Breast epithelium (tissue), 4 donors: ENCODE measurements at regions not wholly inside any gene's neighbourhood (a gene's known extent, or its start where the extent isn't known, plus 50 kb on each side); places are given as distances from the start of the nearest gene placed in this dataset.
"Not testable (repeated sequence)": the region's sequence is repeated elsewhere in the genome, so short reads cannot be mapped to it uniquely, and the experiment has no call there.

Experiments
- DNase-seq, 2 donors: peaks; one replicate each; pipeline ENCODE4 v3.0.0-alpha.2; 2019; ENCODE audit warnings: low spot score in 2 of 2
- H3K27ac ChIP-seq, 2 donors: fragments of 200-600 bp; sonication (generic) in 1 of 2; one replicate each; pipeline ENCODE4 v1.5.1; 2016 to 2019; ENCODE audit warnings: mild to moderate bottlenecking in 1 of 2
- H3K27me3 ChIP-seq, 2 donors: fragments of 200-600 bp; sonication (generic) in 1 of 2; one replicate each; pipeline versions ENCODE4 v1.5.1 to v1.6.0; 2017 to 2019; ENCODE audit warnings: control low read depth in 1 of 2, mild to moderate bottlenecking in 1 of 2
- H3K36me3 ChIP-seq: fragments of 200-600 bp; one replicate; pipeline ENCODE4 v1.5.1; 2019
- H3K4me1 ChIP-seq, 2 donors: fragments of 200-600 bp; sonication (generic); one replicate each; pipeline ENCODE4 v1.5.1; 2016 to 2019; ENCODE audit warnings: control low read depth in 1 of 2
- H3K4me3 ChIP-seq, 3 donors: fragments of 200-600 bp; sonication (generic); 1 replicate in 2 of 3; 2 replicates in 1 of 3; pipeline ENCODE4 v1.5.1; 2016 to 2019; ENCODE audit warnings: mild to moderate bottlenecking in 3 of 3, moderate library complexity in 2 of 3
- H3K9me3 ChIP-seq, 2 donors: fragments of 200-600 bp; sonication (generic) in 1 of 2; one replicate each; pipeline ENCODE4 v1.5.1; 2016 to 2019; ENCODE audit warnings: control low read depth in 1 of 2
- CTCF ChIP-seq, 3 donors: fragments of 450-650 bp; IDR thresholded peaks; one replicate each; pipeline ENCODE4 v1.5.1; 2016 to 2017; ENCODE audit warnings: antibody characterized with exemption in 3 of 3, mild to moderate bottlenecking in 3 of 3, moderate library complexity in 3 of 3
- POLR2A ChIP-seq: fragments of 450-650 bp; IDR thresholded peaks from one replicate; pipeline ENCODE4 v1.6.1; 2016; ENCODE audit warnings: antibody characterized with exemption, mild to moderate bottlenecking, moderate library complexity
- POLR2AphosphoS5 ChIP-seq, 3 donors: sonication (generic); formaldehyde crosslinking; IDR thresholded peaks; one replicate each; pipeline ENCODE4 v1.6.1; 2017; ENCODE audit warnings: antibody characterized with exemption in 3 of 3
- intact Hi-C: fragments of 100-400 bp; cut with DNase I; formaldehyde crosslinking; loops from one replicate; pipeline ENCODE4 v1.15.1; 2023; ENCODE audit warnings: low total_unique reads

- Histone ChIP-seq H3K4me1 (no peaks in the 10 kb centered on the region), H3K36me3 (no peaks in the 10 kb centered on the region), H3K27ac (no peak overlapping the region), H3K27me3 (peaks cover 0 to 8% of the 10 kb centered on the region in 2 donors), H3K9me3 (no peaks in the 10 kb centered on the region), H3K4me3 (no peak overlapping the region)
- DNase-seq: no peak
- TF ChIP-seq CTCF (IDR thresholded peaks at IDR 0.05) (no peak), POLR2AphosphoS5 (IDR thresholded peaks at IDR 0.05) (no peak), POLR2A (no peak)
- intact Hi-C loops: no loop called here
Observed at GRCh38 chr12:112611908-112612307, 179.6 kb upstream of the RPH3A start.

- no peak overlapping the region for H3K27ac ChIP-seq
- H3K27me3 ChIP-seq: peaks cover 0 to 16% of the 10 kb centered on the region in 2 donors
- H3K4me1 ChIP-seq: no peaks in the 10 kb centered on the region
- DNase-seq: no peak
- intact Hi-C loops: loop anchor here (5.0 kb wide), 1 partner anchor 753 kb away; no protein-coding TSS in a partner anchor
- H3K4me3 ChIP-seq: no peak overlapping the region
- no peaks in the 10 kb centered on the region for H3K36me3 ChIP-seq
- no peak for TF ChIP-seq CTCF (IDR thresholded peaks at IDR 0.05)
- no peak for TF ChIP-seq POLR2A
- no peak for TF ChIP-seq POLR2AphosphoS5 (IDR thresholded peaks at IDR 0.05)
- H3K9me3 ChIP-seq: no peaks in the 10 kb centered on the region
Observed at GRCh38 chr12:112615196-112615595, 176.4 kb upstream of the RPH3A start.

- no peaks in the 10 kb centered on the region for H3K9me3 ChIP-seq
- TF ChIP-seq CTCF (IDR thresholded peaks at IDR 0.05) (no peak), POLR2AphosphoS5 (IDR thresholded peaks at IDR 0.05) (no peak), POLR2A (no peak)
- DNase-seq: no peak
Observed at GRCh38 chr12:112616469-112617152, 174.9 kb upstream of the RPH3A start.

GRCh38 chr12:112617153-112617505, 174.4 kb upstream of the RPH3A start:
- H3K36me3 ChIP-seq: no peaks in the 10 kb centered on the region
- intact Hi-C loops: loop anchor here (5.0 kb wide), 1 partner anchor 755 kb away; no protein-coding TSS in a partner anchor
- TF ChIP-seq CTCF (IDR thresholded peaks at IDR 0.05) (no peak), POLR2AphosphoS5 (IDR thresholded peaks at IDR 0.05) (no peak), POLR2A (no peak)
- peaks cover 0 to 16% of the 10 kb centered on the region in 2 donors for H3K27me3 ChIP-seq
- no peak for DNase-seq
- no peaks in the 10 kb centered on the region for H3K4me1 ChIP-seq
- no peaks in the 10 kb centered on the region for H3K9me3 ChIP-seq
- no peak overlapping the region for H3K27ac ChIP-seq
- H3K4me3 ChIP-seq: no peak overlapping the region

More at GRCh38 chr12:112616469-112617152, 174.9 kb upstream of the RPH3A start:
- Histone ChIP-seq H3K4me1 (no peaks in the 10 kb centered on the region), H3K4me3 (no peak overlapping the region), H3K27ac (no peak overlapping the region), H3K27me3 (peaks cover 0 to 16% of the 10 kb centered on the region in 2 donors), H3K36me3 (no peaks in the 10 kb centered on the region)
- intact Hi-C loops: loop anchor here (5.0 kb wide), 1 partner anchor 754 kb away; no protein-coding TSS in a partner anchor

- Histone ChIP-seq H3K27ac (no peak overlapping the region), H3K4me1 (no peaks in the 10 kb centered on the region), H3K27me3 (no peaks in the 10 kb centered on the region), H3K36me3 (no peaks in the 10 kb centered on the region), H3K4me3 (no peak overlapping the region), H3K9me3 (no peaks in the 10 kb centered on the region)
- no peak for TF ChIP-seq CTCF (IDR thresholded peaks at IDR 0.05)
- TF ChIP-seq POLR2A: no peak
- no peak for TF ChIP-seq POLR2AphosphoS5 (IDR thresholded peaks at IDR 0.05)
- intact Hi-C loops: no loop called here
- no peak for DNase-seq
Observed at GRCh38 chr12:112627851-112628250, 163.7 kb upstream of the RPH3A start.

GRCh38 chr12:112631974-112632373, 159.6 kb upstream of the RPH3A start:
- intact Hi-C loops, H3K27me3 ChIP-seq, H3K27ac ChIP-seq, H3K4me3 ChIP-seq, DNase-seq, H3K9me3 ChIP-seq, H3K4me1 ChIP-seq, H3K36me3 ChIP-seq: not testable (repeated sequence)
